Muscle layer of colon (tissue), 2 donors: ENCODE measurements at regions not wholly inside any gene's neighbourhood (a gene's known extent, or its start where the extent isn't known, plus 50 kb on each side); places are given as distances from the start of the nearest gene placed in this dataset.

ENCODE experiments used
- H3K27ac ChIP-seq: one replicate; pipeline ENCODE4 v1.7.0; 2013; ENCODE audit warnings: low read depth, mild to moderate bottlenecking, low read length, moderate library complexity
- H3K27me3 ChIP-seq, 2 donors: one replicate each; pipeline ENCODE4 v1.7.0; 2013; ENCODE audit warnings: low read length in 2 of 2, mild to moderate bottlenecking in 2 of 2; ENCODE audit not compliant: insufficient read depth in 2 of 2, control insufficient read depth in 1 of 2
- H3K36me3 ChIP-seq: one replicate; pipeline ENCODE4 v1.7.0; 2013; ENCODE audit warnings: mild to moderate bottlenecking, low read length; ENCODE audit not compliant: insufficient read depth
- H3K4me1 ChIP-seq: one replicate; pipeline ENCODE4 v1.7.0; 2013; ENCODE audit warnings: mild to moderate bottlenecking, low read length; ENCODE audit not compliant: insufficient read depth
- H3K4me3 ChIP-seq, 2 donors: one replicate each; pipeline ENCODE4 v1.7.0; 2013; ENCODE audit warnings: low read length in 2 of 2, low read depth in 1 of 2, mild to moderate bottlenecking in 1 of 2, moderate library complexity in 1 of 2
- H3K9ac ChIP-seq: one replicate; pipeline ENCODE4 v1.7.0; 2013; ENCODE audit warnings: low read length
- H3K9me3 ChIP-seq: one replicate; pipeline ENCODE4 v1.7.0; 2013; ENCODE audit warnings: mild to moderate bottlenecking, low read length
- donor health status: abdominal sarcoma.
- donor health status: Adenocarcinoma of cecum.

DNA sequence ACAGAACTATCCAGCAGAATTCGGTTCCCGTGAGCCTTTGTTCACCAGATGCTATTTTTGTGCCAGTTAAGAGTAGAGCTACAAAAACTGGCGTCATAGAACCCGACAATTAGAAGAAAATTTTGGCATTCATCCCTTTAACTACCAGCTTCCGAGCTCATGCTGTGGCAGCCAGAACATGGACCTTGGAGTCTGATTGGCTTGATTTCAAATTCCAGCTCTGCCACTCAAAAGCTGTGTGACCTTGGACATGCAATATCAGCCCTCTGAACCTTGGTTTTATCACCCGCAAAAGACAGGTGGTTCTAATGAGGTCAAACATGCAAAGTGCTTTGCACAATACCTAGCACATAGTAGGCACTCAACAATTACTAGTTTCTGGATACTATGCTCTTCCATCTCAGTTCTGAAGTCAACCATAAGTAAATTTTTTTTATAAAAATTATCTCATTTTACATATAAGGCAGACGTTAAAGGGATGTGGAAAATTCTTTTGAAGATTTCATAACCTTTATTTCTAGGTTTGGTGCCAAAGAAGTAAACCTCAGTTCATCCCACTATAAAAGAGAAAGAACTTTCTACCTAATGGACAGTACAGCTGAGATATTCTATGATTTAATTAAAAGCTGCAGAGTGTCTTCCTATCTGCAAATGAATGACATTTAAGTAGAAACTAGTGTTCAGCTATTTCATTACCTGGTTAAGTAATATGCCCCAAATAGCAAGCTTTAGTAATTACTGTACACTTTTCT is 331.5 kb downstream of the HAPSTR1 start:
- no peak overlapping the region for H3K27ac ChIP-seq
- H3K4me3 ChIP-seq: no peak overlapping the region
- no peak overlapping the region for H3K9ac ChIP-seq
- no peaks in the 10 kb centered on the region for H3K36me3 ChIP-seq
- H3K27me3 ChIP-seq: no peaks in the 10 kb centered on the region
- H3K9me3 ChIP-seq: no peaks in the 10 kb centered on the region
- H3K4me1 ChIP-seq: no peaks in the 10 kb centered on the region

DNA sequence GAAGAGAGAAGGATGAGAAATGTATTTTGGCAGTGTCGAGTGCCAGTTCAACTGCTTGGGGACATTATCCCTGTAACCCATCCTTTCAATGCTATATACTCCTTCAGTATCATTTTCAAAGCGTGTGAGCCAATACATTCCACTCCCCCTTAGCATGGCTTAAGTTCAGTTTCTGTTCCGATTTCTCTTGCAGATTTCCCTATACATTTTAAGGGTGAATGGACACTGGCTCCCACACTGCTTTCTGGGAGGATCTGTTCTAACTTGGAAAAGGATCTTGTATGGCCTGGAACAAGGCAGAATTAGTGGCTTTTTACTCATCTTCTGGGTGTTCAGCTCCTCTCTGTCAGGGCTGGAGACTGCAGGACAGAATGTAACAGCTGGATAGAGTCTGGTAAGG is 333.8 kb downstream of the HAPSTR1 start:
- H3K4me1 ChIP-seq: no peaks in the 10 kb centered on the region
- H3K9me3 ChIP-seq: no peaks in the 10 kb centered on the region
- H3K27me3 ChIP-seq: no peaks in the 10 kb centered on the region
- H3K9ac ChIP-seq: no peak overlapping the region
- H3K4me3 ChIP-seq: no peak overlapping the region
- no peak overlapping the region for H3K27ac ChIP-seq
- no peaks in the 10 kb centered on the region for H3K36me3 ChIP-seq

DNA sequence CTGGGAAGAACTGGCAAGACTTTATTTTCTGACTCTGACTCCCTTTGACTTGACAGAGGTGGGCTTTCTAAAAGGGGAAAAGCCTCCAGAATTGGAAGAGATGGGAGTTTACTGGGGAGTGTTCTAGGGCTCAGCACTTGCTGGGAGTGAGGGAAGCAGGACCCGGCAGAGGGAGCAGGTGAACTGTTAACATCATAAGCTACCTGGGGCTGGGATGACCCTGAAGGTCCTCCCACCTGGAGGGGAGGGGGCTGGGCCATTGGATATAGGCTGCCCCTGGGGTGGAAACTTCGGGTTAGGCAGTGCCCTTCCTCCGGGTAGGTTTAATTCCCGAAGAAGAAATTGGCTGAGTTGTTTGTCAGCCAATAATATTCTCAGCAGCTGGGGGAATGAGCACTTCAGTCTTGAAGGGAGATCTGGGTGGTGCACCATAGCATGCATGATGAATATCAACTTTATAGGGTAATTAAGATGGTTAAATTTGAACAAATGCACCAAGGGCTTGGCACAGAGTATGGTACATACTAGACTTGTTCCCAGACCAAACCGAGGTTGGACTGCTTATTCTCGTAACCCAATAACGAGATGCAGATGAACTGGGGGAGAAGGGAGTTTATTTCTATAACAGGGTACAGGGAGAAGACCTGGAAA is 337.0 kb downstream of the HAPSTR1 start:
- no peak overlapping the region for H3K9ac ChIP-seq
- H3K27ac ChIP-seq: no peak overlapping the region
- no peaks in the 10 kb centered on the region for H3K9me3 ChIP-seq
- no peaks in the 10 kb centered on the region for H3K27me3 ChIP-seq
- H3K4me1 ChIP-seq: no peaks in the 10 kb centered on the region
- H3K4me3 ChIP-seq: no peak overlapping the region
- H3K36me3 ChIP-seq: no peaks in the 10 kb centered on the region

- Histone ChIP-seq H3K4me3 (no peak overlapping the region), H3K9me3 (no peaks in the 10 kb centered on the region), H3K27me3 (no peaks in the 10 kb centered on the region), H3K27ac (no peak overlapping the region), H3K9ac (no peak overlapping the region), H3K36me3 (no peaks in the 10 kb centered on the region), H3K4me1 (no peaks in the 10 kb centered on the region)
Measured at GRCh38 chr16:9429646-9430330, 338.3 kb downstream of the HAPSTR1 start.

- Histone ChIP-seq H3K27me3 (no peaks in the 10 kb centered on the region), H3K4me1 (no peaks in the 10 kb centered on the region), H3K36me3 (no peaks in the 10 kb centered on the region), H3K9me3 (no peaks in the 10 kb centered on the region), H3K4me3 (no peak overlapping the region), H3K27ac (no peak overlapping the region), H3K9ac (no peak overlapping the region)
Measured at GRCh38 chr16:9434659-9435058, 343.2 kb downstream of the HAPSTR1 start.

- no peaks in the 10 kb centered on the region for H3K36me3 ChIP-seq
- H3K9ac ChIP-seq: no peak overlapping the region
- H3K27ac ChIP-seq: no peak overlapping the region
- no peak overlapping the region for H3K4me3 ChIP-seq
- no peaks in the 10 kb centered on the region for H3K4me1 ChIP-seq
- H3K27me3 ChIP-seq: no peaks in the 10 kb centered on the region
- no peaks in the 10 kb centered on the region for H3K9me3 ChIP-seq
Measured at GRCh38 chr16:9436175-9436574, 344.7 kb downstream of the HAPSTR1 start.

GRCh38 chr16:9437115-9437514 is 345.7 kb downstream of the HAPSTR1 start:
- H3K27ac ChIP-seq: no peak overlapping the region
- no peaks in the 10 kb centered on the region for H3K4me1 ChIP-seq

GRCh38 chr16:9438991-9439390 is 347.5 kb downstream of the HAPSTR1 start:
- H3K9me3 ChIP-seq: no peaks in the 10 kb centered on the region
- no peak overlapping the region for H3K4me3 ChIP-seq
- H3K27me3 ChIP-seq: no peaks in the 10 kb centered on the region
- H3K9ac ChIP-seq: no peak overlapping the region
- no peaks in the 10 kb centered on the region for H3K4me1 ChIP-seq
- no peaks in the 10 kb centered on the region for H3K36me3 ChIP-seq
- H3K27ac ChIP-seq: no peak overlapping the region

More at GRCh38 chr16:9437115-9437514, 345.7 kb downstream of the HAPSTR1 start:
- H3K9me3 ChIP-seq: no peaks in the 10 kb centered on the region
- H3K27me3 ChIP-seq: no peaks in the 10 kb centered on the region
- no peak overlapping the region for H3K9ac ChIP-seq
- H3K36me3 ChIP-seq: no peaks in the 10 kb centered on the region
- H3K4me3 ChIP-seq: no peak overlapping the region

DNA sequence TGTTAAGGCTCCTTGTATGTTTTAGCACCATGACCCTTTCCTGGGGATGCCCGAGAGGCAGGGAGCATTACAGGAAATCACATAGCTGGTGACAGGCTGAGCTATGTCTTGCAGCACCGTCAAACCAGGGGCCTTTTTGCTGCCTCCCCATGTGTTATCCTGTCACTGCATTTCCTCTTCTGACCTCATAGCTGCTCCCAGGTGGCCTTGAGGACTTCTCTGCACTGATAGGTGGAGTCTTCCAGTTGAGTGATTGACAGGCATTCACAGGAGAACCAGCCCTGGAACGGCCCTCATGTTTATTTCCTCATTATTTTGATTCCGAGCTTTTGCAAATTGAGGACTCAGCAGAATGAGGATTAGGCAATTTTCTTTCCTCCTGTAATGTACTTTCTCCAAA is 349.6 kb downstream of the HAPSTR1 start:
- Histone ChIP-seq H3K9me3 (no peaks in the 10 kb centered on the region), H3K27me3 (no peaks in the 10 kb centered on the region), H3K36me3 (no peaks in the 10 kb centered on the region), H3K9ac (no peak overlapping the region), H3K27ac (no peak overlapping the region), H3K4me3 (no peak overlapping the region), H3K4me1 (peaks cover 2% of the 10 kb centered on the region)

GRCh38 chr16:9443864-9444263 is 352.4 kb downstream of the HAPSTR1 start:
- Histone ChIP-seq H3K4me3 (no peak overlapping the region), H3K27ac (no peak overlapping the region), H3K36me3 (no peaks in the 10 kb centered on the region), H3K27me3 (no peaks in the 10 kb centered on the region), H3K4me1 (peaks cover 17% of the 10 kb centered on the region), H3K9ac (no peak overlapping the region), H3K9me3 (no peaks in the 10 kb centered on the region)

DNA sequence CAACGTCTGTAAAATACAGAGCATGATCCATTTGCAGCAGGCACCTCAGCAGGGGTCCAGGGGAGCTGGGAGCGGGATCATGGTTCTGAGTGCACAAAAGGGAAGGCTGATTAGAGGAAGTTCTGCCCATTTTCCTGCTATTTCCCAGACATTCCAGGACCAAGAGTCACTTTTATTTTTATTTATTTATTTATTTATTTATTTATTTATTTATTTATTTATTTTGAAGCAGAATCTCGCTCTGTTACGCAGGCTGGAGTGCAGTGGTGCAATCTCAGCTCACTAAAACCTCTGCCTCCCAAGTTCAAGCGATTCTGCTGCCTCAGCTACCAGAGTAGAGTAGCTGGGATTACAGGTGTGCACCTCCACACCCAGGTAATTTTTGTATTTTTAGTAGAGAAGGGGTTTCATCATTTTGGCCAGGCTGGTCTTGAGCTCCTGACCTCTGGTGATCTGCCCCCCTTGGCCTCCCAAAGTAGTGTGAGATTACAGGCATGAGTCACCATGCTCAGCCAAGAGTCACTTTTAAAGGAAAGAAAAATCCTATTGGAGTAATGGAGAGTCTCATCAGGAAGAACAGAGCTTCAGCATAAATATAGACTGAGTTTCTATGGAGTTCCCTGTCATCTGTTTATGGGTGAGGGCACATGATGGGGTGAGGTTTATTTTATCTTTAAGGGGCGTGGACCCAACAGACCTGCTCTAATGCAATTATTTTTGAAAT is 355.2 kb downstream of the HAPSTR1 start:
- H3K27ac ChIP-seq: no peak overlapping the region
- H3K4me3 ChIP-seq: no peak overlapping the region
- H3K4me1 ChIP-seq: peaks cover 17% of the 10 kb centered on the region
- H3K27me3 ChIP-seq: no peaks in the 10 kb centered on the region
- no peaks in the 10 kb centered on the region for H3K9me3 ChIP-seq
- H3K9ac ChIP-seq: no peak overlapping the region
- H3K36me3 ChIP-seq: no peaks in the 10 kb centered on the region
